Mucosa of stomach (tissue), 1 donor: ENCODE measurements at regions not wholly inside any gene's neighbourhood (a gene's known extent, or its start where the extent isn't known, plus 50 kb on each side); places are given as distances from the start of the nearest gene placed in this dataset.

Source experiments
- H3K27me3 ChIP-seq: one replicate; pipeline ENCODE4 v1.7.0; 2013; ENCODE audit warnings: mild to moderate bottlenecking, low read length; ENCODE audit not compliant: control insufficient read depth, insufficient read depth
- H3K36me3 ChIP-seq: one replicate; pipeline ENCODE4 v1.7.0; 2013; ENCODE audit warnings: low read length; ENCODE audit not compliant: control insufficient read depth, insufficient read depth
- H3K4me1 ChIP-seq: one replicate; pipeline ENCODE4 v1.7.0; 2013; ENCODE audit warnings: mild to moderate bottlenecking, low read length; ENCODE audit not compliant: control insufficient read depth, insufficient read depth
- H3K4me3 ChIP-seq: one replicate; pipeline ENCODE4 v1.7.0; 2013; ENCODE audit warnings: low read length
- H3K9ac ChIP-seq: one replicate; pipeline ENCODE4 v1.7.0; 2013; ENCODE audit warnings: mild to moderate bottlenecking, low read length, moderate library complexity
- H3K9me3 ChIP-seq: one replicate; pipeline ENCODE4 v1.7.0; 2013; ENCODE audit warnings: mild to moderate bottlenecking, low read length, moderate library complexity; ENCODE audit not compliant: control insufficient read depth
- donor health status: Pancreatic carcinoma.

- Histone ChIP-seq H3K36me3 (no peaks in the 10 kb centered on the region), H3K27me3 (no peaks in the 10 kb centered on the region), H3K9ac (no peak overlapping the region), H3K4me3 (no peak overlapping the region), H3K9me3 (no peaks in the 10 kb centered on the region), H3K4me1 (no peaks in the 10 kb centered on the region)
Observed at GRCh38 chr15:46753946-46754345, 963.4 kb upstream of the SEMA6D start.

DNA sequence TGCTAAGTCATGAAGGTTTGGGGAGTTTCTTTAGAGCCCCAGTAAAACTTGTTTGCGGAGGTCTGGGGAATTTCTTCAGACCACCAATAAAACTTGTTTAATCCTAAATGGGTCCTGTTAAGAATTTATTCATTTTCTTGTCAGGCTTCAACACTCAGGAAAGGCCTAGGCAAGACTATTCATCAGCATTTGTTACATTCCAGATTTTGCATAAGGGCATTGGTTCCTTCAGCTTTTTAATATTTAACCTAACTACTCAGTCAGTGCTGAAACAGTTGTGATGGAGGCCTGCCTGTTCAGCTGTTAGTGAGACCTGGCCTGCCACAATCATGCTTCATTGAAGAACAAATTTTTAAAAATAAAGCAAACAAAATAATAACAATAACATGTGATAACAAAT is 954.2 kb upstream of the SEMA6D start:
- H3K36me3 ChIP-seq = no peaks in the 10 kb centered on the region
- H3K9ac ChIP-seq = no peak overlapping the region
- H3K9me3 ChIP-seq = no peaks in the 10 kb centered on the region
- H3K4me1 ChIP-seq = no peaks in the 10 kb centered on the region
- no peaks in the 10 kb centered on the region for H3K27me3 ChIP-seq
- H3K4me3 ChIP-seq = no peak overlapping the region

DNA sequence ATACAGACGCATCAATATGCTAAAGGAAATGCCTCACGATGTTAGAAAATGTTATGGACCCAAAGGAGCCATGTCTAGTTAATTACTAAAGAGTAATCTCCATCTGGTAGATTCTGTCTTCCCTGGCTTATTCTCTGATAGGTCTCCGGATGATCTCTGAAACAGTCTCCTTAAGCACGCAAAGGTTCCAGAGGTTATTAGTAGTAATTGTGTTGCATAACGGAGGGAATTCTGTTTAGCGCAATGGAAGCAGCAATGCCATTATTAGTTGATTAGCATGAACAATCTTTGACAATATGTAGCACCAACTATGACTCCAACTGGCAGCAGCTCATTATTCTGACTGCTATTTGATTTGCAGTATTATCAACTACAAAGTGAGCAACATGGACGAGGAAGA is 952.5 kb upstream of the SEMA6D start:
- Histone ChIP-seq H3K36me3 (no peaks in the 10 kb centered on the region), H3K4me3 (no peak overlapping the region), H3K9me3 (no peaks in the 10 kb centered on the region), H3K27me3 (no peaks in the 10 kb centered on the region), H3K9ac (no peak overlapping the region), H3K4me1 (no peaks in the 10 kb centered on the region)

DNA sequence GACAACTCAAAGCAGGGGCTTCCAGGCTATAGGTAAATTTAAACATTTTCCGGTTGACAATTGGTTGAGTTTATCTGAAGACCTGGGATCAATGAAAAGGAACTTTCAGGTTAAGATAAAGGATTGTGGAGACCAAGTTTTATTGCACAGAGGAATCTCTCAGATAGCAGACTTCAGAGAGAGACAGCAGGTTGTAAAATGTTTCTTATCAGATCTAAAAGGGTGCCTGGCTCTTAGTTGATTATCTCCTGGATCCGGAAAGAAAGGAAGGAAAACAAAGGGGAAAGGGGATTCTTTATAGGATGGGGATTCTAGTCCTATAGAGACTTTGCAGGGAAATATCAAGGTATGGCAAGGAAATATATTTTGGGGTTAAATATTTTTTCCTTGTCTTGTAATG is 951.3 kb upstream of the SEMA6D start:
- Histone ChIP-seq H3K27me3 (no peaks in the 10 kb centered on the region), H3K9ac (no peak overlapping the region), H3K9me3 (no peaks in the 10 kb centered on the region), H3K4me3 (no peak overlapping the region), H3K36me3 (no peaks in the 10 kb centered on the region), H3K4me1 (no peaks in the 10 kb centered on the region)

- Histone ChIP-seq H3K9ac (no peak overlapping the region), H3K36me3 (no peaks in the 10 kb centered on the region), H3K4me1 (no peaks in the 10 kb centered on the region), H3K9me3 (no peaks in the 10 kb centered on the region), H3K27me3 (no peaks in the 10 kb centered on the region), H3K4me3 (no peak overlapping the region)
Observed at GRCh38 chr15:46768287-46768686, 949.0 kb upstream of the SEMA6D start.

- H3K4me1 ChIP-seq = no peaks in the 10 kb centered on the region
- no peaks in the 10 kb centered on the region for H3K36me3 ChIP-seq
- no peak overlapping the region for H3K9ac ChIP-seq
- no peak overlapping the region for H3K4me3 ChIP-seq
- H3K27me3 ChIP-seq = no peaks in the 10 kb centered on the region
- no peaks in the 10 kb centered on the region for H3K9me3 ChIP-seq
Observed at GRCh38 chr15:46773016-46773415, 944.3 kb upstream of the SEMA6D start.

DNA sequence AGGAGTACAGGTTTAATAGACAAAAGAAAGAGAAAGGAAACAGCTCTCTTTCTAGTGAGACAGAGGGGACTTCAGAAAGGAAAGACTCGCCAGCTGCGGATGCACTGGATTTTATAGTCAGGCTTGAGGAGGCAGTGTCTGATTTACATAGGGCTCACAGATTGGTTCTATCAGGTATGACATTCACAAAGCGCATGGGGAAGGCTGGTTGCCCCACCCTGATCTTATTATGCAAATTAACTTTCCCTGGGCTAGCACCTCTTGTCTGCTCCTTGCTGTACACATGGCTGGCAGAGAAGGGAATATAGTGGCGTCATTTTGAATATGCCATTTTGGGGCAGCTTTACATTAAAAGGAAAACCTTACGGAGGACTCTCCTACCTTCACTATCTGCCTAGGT is 938.4 kb upstream of the SEMA6D start:
- Histone ChIP-seq H3K9me3 (no peaks in the 10 kb centered on the region), H3K4me1 (no peaks in the 10 kb centered on the region), H3K36me3 (no peaks in the 10 kb centered on the region), H3K9ac (no peak overlapping the region), H3K4me3 (no peak overlapping the region), H3K27me3 (no peaks in the 10 kb centered on the region)

DNA sequence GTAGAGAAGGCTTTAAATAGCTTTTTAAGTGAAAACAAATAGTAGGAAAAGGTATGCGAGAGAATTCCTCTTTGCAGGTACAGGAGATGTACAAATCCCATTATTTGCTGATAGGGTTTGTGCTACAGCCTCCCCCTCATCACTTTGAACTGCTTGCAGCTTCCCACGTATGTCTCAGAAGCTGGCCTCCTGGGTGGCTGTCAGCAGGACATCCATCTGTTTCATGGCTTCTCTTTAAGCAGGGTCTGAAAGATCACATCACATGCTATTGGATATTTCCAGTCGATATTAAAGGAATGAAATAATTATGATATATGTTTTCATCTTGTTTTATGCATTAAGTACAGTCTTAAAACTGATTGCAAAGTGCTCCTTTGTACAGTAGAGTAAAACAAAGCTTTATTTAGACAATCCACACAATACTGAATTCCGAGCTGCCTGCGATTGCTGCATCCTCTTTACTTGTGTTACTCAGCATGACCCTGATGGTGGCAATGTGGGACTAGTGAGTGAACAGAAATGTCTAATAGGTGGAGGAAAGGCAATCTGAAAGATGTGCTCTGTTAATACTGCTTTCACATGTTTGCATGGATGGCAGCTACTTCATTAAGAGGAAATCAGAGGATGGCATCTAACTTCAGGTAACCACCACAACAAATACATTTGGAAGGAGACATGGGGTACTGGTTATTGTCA is 930.6 kb upstream of the SEMA6D start:
- Histone ChIP-seq H3K27me3 (no peaks in the 10 kb centered on the region), H3K9ac (no peak overlapping the region), H3K36me3 (no peaks in the 10 kb centered on the region), H3K4me3 (no peak overlapping the region), H3K4me1 (no peaks in the 10 kb centered on the region), H3K9me3 (no peaks in the 10 kb centered on the region)

- Histone ChIP-seq H3K9ac (no peak overlapping the region), H3K4me3 (no peak overlapping the region), H3K9me3 (no peaks in the 10 kb centered on the region), H3K36me3 (no peaks in the 10 kb centered on the region), H3K27me3 (no peaks in the 10 kb centered on the region), H3K4me1 (no peaks in the 10 kb centered on the region)
Observed at GRCh38 chr15:46795685-46796084, 921.6 kb upstream of the SEMA6D start.

DNA sequence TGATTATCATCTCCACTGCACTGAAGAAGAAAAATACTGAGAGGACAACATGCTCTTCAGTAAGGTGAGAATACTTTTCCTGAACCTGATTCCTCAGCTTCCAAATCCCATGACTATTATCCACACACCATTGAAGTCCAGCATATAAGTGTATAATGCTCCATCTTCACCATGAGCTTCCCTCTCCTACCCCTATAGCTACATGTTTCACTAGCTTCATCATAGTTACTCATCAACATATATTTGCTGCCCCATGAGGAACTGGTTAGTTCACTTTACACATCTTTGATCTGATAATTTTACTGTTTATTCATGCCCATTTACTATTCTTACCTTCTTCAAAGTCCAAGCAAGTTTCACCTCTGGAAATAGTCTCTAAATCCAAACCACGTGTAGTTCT is 908.5 kb upstream of the SEMA6D start:
- Histone ChIP-seq H3K4me1 (no peaks in the 10 kb centered on the region), H3K36me3 (no peaks in the 10 kb centered on the region), H3K9me3 (no peaks in the 10 kb centered on the region), H3K9ac (no peak overlapping the region), H3K27me3 (no peaks in the 10 kb centered on the region), H3K4me3 (no peak overlapping the region)

DNA sequence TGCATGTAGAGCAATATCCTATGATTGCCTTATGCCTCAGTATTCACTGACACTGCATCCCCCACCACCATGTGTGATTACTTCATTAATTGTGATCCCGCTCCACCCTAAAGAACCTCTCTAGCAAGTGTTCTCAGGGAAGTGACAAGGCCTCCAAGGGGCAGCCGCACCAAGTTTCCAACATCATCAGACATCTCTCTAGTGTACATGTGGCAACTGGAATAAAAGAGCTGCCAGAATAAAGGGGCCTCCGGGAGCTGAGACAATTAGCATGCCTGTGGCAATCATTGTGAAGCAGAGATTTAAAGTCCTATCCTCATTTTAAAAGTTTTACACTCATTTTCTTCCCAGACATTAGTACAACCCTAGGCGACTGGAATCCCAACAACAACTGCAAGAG is 902.1 kb upstream of the SEMA6D start:
- H3K4me3 ChIP-seq = no peak overlapping the region
- H3K9ac ChIP-seq = no peak overlapping the region
- H3K4me1 ChIP-seq = no peaks in the 10 kb centered on the region
- no peaks in the 10 kb centered on the region for H3K36me3 ChIP-seq
- no peaks in the 10 kb centered on the region for H3K27me3 ChIP-seq
- H3K9me3 ChIP-seq = no peaks in the 10 kb centered on the region

GRCh38 chr15:46815765-46816164 is 901.5 kb upstream of the SEMA6D start:
- Histone ChIP-seq H3K27me3 (no peaks in the 10 kb centered on the region), H3K36me3 (no peaks in the 10 kb centered on the region), H3K4me1 (no peaks in the 10 kb centered on the region), H3K9me3 (no peaks in the 10 kb centered on the region), H3K4me3 (no peak overlapping the region), H3K9ac (no peak overlapping the region)

GRCh38 chr15:46848704-46849103 is 868.6 kb upstream of the SEMA6D start:
- Histone ChIP-seq H3K27me3 (no peaks in the 10 kb centered on the region), H3K4me3 (no peak overlapping the region), H3K36me3 (no peaks in the 10 kb centered on the region), H3K9me3 (no peaks in the 10 kb centered on the region), H3K9ac (no peak overlapping the region), H3K4me1 (no peaks in the 10 kb centered on the region)
